Activated CD4-positive, alpha-beta T cell treated with anti-CD3 and anti-CD28 coated beads, Interleukin-2, amount 10 ng/mL, durations not matched to agents 7 days and 5 days (primary cell): ENCODE measurements at regions not wholly inside any gene's neighbourhood (a gene's known extent, or its start where the extent isn't known, plus 50 kb on each side); places are given as distances from the start of the nearest gene placed in this dataset.

Experiments used
- CTCF ChIA-PET: fragments of 350-600 bp; sonication (Branson Sonifier 250); formaldehyde crosslinking; loops from one replicate; lab custom pipeline; 2021; ENCODE audit warnings: antibody characterized with exemption; lab: Charles Lee
- POLR2A ChIA-PET: fragments of 350-600 bp; sonication (Branson Sonifier 250); formaldehyde crosslinking; loops from one replicate; lab custom pipeline; 2021; ENCODE audit warnings: antibody characterized with exemption; lab: Charles Lee
- DNase-seq: peaks from one replicate; pipeline ENCODE4 v3.0.0-alpha.2; 2020
- H3K27ac Mint-ChIP-seq: one replicate; pipeline ENCODE4 v1.8.0; 2021; ENCODE audit warnings: mild to moderate bottlenecking, moderate library complexity, mixed read lengths
- H3K27me3 Mint-ChIP-seq: one replicate; pipeline ENCODE4 v1.8.0; 2021; ENCODE audit warnings: mixed read lengths
- H3K36me3 Mint-ChIP-seq: one replicate; pipeline ENCODE4 v1.8.0; 2021; ENCODE audit warnings: low read depth, mixed read lengths
- H3K4me1 Mint-ChIP-seq: one replicate; pipeline ENCODE4 v1.8.0; 2021; ENCODE audit warnings: mixed read lengths
- H3K4me3 Mint-ChIP-seq: one replicate; pipeline ENCODE4 v1.8.0; 2021; ENCODE audit warnings: mild to moderate bottlenecking, moderate library complexity, mixed read lengths
- H3K9me3 Mint-ChIP-seq: one replicate; pipeline ENCODE4 v1.8.0; 2021; ENCODE audit warnings: mixed read lengths

DNA sequence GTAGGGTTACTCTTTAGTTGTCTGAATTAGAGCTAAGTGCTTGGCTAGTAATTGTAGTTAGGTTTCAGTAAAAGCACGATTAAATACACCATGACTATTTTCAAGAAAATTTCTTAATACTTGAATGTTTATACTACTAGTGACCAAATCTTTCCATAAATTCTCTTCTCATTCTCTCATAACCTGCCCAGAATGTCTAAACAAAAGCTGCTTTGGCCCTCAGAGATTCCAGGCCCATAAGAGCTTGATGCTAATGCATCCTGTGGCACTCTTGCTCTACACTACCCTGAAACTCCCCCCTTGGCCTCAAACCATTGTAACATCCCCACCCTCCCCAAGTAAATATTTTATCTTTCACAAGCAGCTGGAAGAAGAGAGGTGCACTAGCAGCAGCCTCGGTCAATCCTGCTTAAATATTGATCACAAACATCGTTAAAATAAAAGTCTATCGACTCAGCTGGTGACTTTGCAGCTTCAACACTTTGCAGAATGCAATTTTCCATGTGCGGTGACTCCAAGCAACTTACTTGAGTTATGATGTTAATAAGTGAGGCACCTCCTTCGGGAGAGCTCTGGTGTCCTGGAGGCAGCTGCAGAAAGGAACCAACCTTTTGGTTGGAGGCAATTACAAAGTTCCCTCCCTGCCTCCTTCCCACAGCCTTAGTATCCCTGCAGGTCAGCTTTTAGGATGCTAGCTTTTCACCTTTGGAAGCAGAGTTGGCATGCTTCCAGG lies 315.6 kb upstream of the PLXNA2 start:
- Mint-ChIP-seq H3K27me3 (no peaks in the 10 kb centered on the region), H3K36me3 (no peaks in the 10 kb centered on the region), H3K4me3 (no peak overlapping the region), H3K9me3 (no peaks in the 10 kb centered on the region), H3K27ac (no peak overlapping the region), H3K4me1 (no peaks in the 10 kb centered on the region)
- POLR2A ChIA-PET, result no interaction called here
- no peak for DNase-seq
- CTCF ChIA-PET, result no interaction called here

DNA sequence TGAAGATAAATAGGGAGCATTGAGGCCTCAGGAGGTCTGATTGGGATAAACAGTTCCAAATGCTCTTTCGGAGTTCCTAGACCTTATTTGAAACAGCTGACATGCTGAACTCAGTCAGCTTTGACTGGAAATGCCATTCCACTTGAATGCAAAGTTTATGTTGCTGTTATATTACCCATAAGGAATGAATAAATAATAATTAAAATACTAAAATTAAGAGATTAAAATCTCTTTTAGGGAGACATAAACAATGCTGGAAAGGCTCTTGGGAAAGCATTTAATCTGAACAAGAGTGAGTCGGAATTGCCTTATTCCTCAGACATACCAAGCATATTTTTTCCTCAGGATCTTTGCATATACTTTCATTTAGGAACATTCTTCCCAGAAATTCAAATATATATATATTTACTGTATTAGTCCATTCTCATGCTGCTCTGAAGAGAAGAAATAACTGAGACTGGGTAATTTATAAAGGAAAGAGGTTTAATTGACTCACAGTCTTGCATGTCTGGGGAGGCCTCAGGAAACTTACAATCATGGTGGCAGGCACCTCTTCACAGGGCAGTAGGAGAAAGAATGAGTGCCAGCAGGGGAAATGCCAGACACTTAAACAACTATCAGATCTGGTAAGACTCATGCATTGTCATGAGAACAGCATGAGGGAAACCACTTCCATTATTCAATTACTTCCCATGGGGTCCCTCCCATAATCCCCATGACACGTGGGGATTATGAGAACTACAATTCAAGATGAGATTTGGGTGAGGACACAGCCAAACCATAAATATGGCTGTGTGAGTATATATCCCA lies 318.2 kb upstream of the PLXNA2 start:
- H3K36me3 Mint-ChIP-seq, result no peaks in the 10 kb centered on the region
- ChIA-PET CTCF (no interaction called here), POLR2A (no interaction called here)
- H3K27ac Mint-ChIP-seq, result no peak overlapping the region
- peaks cover 4% of the 10 kb centered on the region for H3K27me3 Mint-ChIP-seq
- no peaks in the 10 kb centered on the region for H3K9me3 Mint-ChIP-seq
- no peaks in the 10 kb centered on the region for H3K4me1 Mint-ChIP-seq
- H3K4me3 Mint-ChIP-seq, result no peak overlapping the region
- no peak for DNase-seq

DNA sequence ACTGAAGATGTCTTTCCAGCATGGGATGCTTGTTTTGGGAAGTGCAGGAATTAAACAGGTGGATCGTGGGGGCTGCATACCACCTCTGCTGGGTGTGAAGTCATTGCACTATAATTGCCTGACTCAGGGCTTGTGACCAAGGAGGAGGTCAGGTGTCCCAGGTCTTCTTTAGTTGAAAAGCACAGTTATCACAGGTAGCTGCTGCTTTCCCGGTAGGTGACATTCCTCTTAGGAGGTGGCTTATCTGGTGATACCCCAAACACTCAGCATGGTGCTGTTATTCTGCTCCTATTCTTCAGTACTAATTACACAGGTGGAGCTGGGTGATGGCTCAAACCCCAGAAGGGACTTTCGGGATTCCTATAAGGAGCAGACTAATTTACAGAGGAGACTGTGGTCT lies 320.3 kb upstream of the PLXNA2 start:
- Mint-ChIP-seq H3K27me3 (peaks cover 4% of the 10 kb centered on the region), H3K4me1 (no peaks in the 10 kb centered on the region), H3K9me3 (no peaks in the 10 kb centered on the region), H3K4me3 (no peak overlapping the region), H3K27ac (no peak overlapping the region), H3K36me3 (no peaks in the 10 kb centered on the region)
- ChIA-PET POLR2A (no interaction called here), CTCF (no interaction called here)
- no peak for DNase-seq

DNA sequence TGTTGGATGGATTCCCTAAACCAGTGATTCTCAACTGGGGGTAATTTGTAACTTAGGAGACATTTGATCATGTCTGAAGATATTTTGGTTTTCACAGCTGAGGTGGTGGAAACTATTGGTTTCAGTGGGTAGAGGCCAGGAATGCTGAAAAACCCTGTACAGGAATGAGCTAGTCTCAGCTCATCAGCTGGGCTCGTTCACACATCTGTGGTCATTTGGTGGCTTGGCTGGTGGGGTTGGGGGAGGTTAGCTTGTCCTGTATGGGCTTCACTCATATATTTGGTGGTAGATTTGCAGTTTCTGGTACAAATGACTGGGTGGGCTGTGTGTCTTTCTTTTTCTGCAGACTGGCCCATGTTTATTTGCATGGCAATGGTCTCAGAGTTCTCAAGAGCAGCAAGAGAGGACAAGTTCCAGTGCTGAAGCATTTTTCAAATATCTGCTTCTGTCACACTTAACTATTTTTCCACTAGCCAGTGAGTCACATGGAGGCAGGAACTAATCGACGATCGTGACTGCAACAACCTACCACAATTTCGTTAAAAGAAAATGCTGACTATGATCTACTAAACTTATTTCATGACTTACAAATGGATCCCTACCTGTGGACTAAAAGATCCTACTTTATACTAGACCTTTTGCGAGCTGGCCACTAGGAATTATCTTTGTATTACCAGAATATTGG lies 321.7 kb upstream of the PLXNA2 start:
- no peaks in the 10 kb centered on the region for H3K9me3 Mint-ChIP-seq
- no peaks in the 10 kb centered on the region for H3K36me3 Mint-ChIP-seq
- CTCF ChIA-PET, result no interaction called here

GRCh38 chr1:208569181-208569580 lies 325.0 kb upstream of the PLXNA2 start:
- Mint-ChIP-seq H3K9me3 (no peaks in the 10 kb centered on the region), H3K4me1 (no peaks in the 10 kb centered on the region), H3K4me3 (no peak overlapping the region), H3K27ac (no peak overlapping the region), H3K27me3 (peaks cover 4% of the 10 kb centered on the region), H3K36me3 (no peaks in the 10 kb centered on the region)
- no peak for DNase-seq
- CTCF ChIA-PET, result no interaction called here
- POLR2A ChIA-PET, result no interaction called here

More for the DNA sequence above, 321.7 kb upstream of the PLXNA2 start:
- peaks cover 4% of the 10 kb centered on the region for H3K27me3 Mint-ChIP-seq
- H3K27ac Mint-ChIP-seq, result no peak overlapping the region
- POLR2A ChIA-PET, result no interaction called here
- no peak for DNase-seq
- H3K4me3 Mint-ChIP-seq, result no peak overlapping the region
- H3K4me1 Mint-ChIP-seq, result no peaks in the 10 kb centered on the region

DNA sequence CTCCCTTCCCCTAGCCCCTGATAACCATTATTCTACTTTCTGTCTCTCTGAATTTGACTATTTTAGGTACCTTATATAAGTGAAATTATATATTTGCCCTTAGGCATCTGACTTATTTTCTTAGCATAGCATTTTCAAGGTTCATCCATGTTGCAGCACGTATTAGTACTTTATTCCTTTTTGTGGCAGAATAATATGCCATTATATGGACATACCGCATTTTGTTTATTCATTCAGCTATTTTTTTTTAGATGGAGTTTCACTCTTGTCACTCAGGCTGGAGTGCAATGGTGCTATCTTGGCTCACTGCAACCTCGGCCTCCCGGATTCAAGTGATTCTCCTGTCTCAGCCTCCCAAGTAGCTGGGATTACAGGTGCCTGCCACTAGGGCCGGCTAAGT lies 326.2 kb upstream of the PLXNA2 start:
- CTCF ChIA-PET, result no interaction called here
- peaks cover 4% of the 10 kb centered on the region for H3K27me3 Mint-ChIP-seq
- no peaks in the 10 kb centered on the region for H3K4me1 Mint-ChIP-seq
- POLR2A ChIA-PET, result no interaction called here
- no peaks in the 10 kb centered on the region for H3K36me3 Mint-ChIP-seq
- no peak for DNase-seq
- no peaks in the 10 kb centered on the region for H3K9me3 Mint-ChIP-seq
- H3K27ac Mint-ChIP-seq, result no peak overlapping the region
- H3K4me3 Mint-ChIP-seq, result no peak overlapping the region

DNA sequence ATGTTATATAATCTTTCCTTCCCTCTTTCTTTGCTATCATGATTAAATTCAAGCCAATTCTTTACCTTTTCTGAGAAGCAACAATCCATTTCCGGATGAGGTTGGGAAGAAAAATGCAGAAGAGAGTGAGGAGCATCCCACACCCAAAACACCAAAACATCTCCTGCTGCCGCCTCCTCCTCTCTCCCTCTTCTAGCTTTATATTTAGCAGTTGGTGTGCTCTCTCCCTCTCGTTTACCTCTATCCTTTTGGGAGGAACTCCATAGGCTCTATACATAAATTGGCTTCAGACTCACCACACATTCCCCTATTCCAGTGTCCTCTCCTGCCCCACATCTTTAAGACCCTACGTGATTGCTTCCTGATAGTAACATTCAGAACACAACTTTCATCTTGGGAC lies 332.2 kb upstream of the PLXNA2 start:
- POLR2A ChIA-PET, result no interaction called here
- Mint-ChIP-seq H3K36me3 (no peaks in the 10 kb centered on the region), H3K4me3 (no peak overlapping the region), H3K4me1 (no peaks in the 10 kb centered on the region), H3K27me3 (no peaks in the 10 kb centered on the region), H3K9me3 (no peaks in the 10 kb centered on the region), H3K27ac (no peak overlapping the region)
- no peak for DNase-seq
- CTCF ChIA-PET, result no interaction called here

- no peaks in the 10 kb centered on the region for H3K9me3 Mint-ChIP-seq
- H3K4me1 Mint-ChIP-seq, result no peaks in the 10 kb centered on the region
- CTCF ChIA-PET, result no interaction called here
- no peak for DNase-seq
- no peak overlapping the region for H3K27ac Mint-ChIP-seq
- no peaks in the 10 kb centered on the region for H3K27me3 Mint-ChIP-seq
- POLR2A ChIA-PET, result no interaction called here
- no peaks in the 10 kb centered on the region for H3K36me3 Mint-ChIP-seq
- H3K4me3 Mint-ChIP-seq, result no peak overlapping the region
Measured at GRCh38 chr1:208577381-208577905, 333.3 kb upstream of the PLXNA2 start.

GRCh38 chr1:208581209-208581608 lies 337.0 kb upstream of the PLXNA2 start:
- Mint-ChIP-seq H3K4me1 (no peaks in the 10 kb centered on the region), H3K4me3 (no peak overlapping the region), H3K9me3 (no peaks in the 10 kb centered on the region), H3K36me3 (no peaks in the 10 kb centered on the region), H3K27me3 (no peaks in the 10 kb centered on the region), H3K27ac (no peak overlapping the region)
- CTCF ChIA-PET, result no interaction called here
- DNase-seq, result no peak
- POLR2A ChIA-PET, result no interaction called here

DNA sequence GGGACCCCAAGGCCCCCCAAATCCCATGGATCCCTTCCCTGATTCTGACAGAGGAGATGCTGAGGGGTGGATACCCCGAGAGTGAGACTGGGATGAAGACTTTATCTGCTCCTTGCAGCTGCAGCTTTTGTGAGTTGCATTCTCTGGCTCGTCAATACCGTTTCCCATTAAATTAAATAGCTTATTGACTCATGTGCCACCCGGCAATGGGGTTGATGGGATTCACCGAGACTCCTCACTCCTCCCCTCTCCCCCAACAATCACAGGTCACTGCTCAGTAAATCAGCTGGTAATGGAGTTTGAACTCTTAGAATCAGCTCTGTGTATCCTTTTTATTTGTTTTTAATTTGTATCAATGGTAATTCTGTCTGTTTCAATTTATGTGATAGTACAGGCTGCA lies 337.5 kb upstream of the PLXNA2 start:
- Mint-ChIP-seq H3K36me3 (no peaks in the 10 kb centered on the region), H3K27ac (no peak overlapping the region), H3K4me1 (no peaks in the 10 kb centered on the region), H3K9me3 (no peaks in the 10 kb centered on the region), H3K27me3 (no peaks in the 10 kb centered on the region), H3K4me3 (no peak overlapping the region)
- CTCF ChIA-PET, result no interaction called here
- DNase-seq, result no peak
- POLR2A ChIA-PET, result no interaction called here

GRCh38 chr1:208584167-208584755 lies 340.1 kb upstream of the PLXNA2 start:
- DNase-seq, result no peak
- POLR2A ChIA-PET, result no interaction called here
- no peak overlapping the region for H3K27ac Mint-ChIP-seq
- H3K36me3 Mint-ChIP-seq, result no peaks in the 10 kb centered on the region
- CTCF ChIA-PET, result no interaction called here
- H3K4me1 Mint-ChIP-seq, result no peaks in the 10 kb centered on the region
- no peaks in the 10 kb centered on the region for H3K9me3 Mint-ChIP-seq
- H3K4me3 Mint-ChIP-seq, result no peak overlapping the region
- no peaks in the 10 kb centered on the region for H3K27me3 Mint-ChIP-seq

GRCh38 chr1:208587110-208587509 lies 342.9 kb upstream of the PLXNA2 start:
- POLR2A ChIA-PET, result no interaction called here
- no peaks in the 10 kb centered on the region for H3K27me3 Mint-ChIP-seq

More at GRCh38 chr1:208587110-208587509, 342.9 kb upstream of the PLXNA2 start:
- Mint-ChIP-seq H3K36me3 (no peaks in the 10 kb centered on the region), H3K27ac (no peak overlapping the region), H3K4me1 (no peaks in the 10 kb centered on the region), H3K4me3 (no peak overlapping the region), H3K9me3 (no peaks in the 10 kb centered on the region)
- no peak for DNase-seq
- CTCF ChIA-PET, result interaction anchor here (0.7 kb wide), 1 partner anchor 536 kb away, joined by 4 read pairs; no protein-coding TSS in a partner anchor
